ENCODE measurements at regions not wholly inside any gene's neighbourhood (a gene's known extent, or its start where the extent isn't known, plus 50 kb on each side); places are given as distances from the start of the nearest gene placed in this dataset.

- FAIRE-seq = no peak
- Histone ChIP-seq H3K9me3 (ENCODE audit: control insufficient read depth, low read depth, low read length) (no peaks in the 10 kb centered on the region), H4K20me1 (ENCODE audit: control insufficient read depth, extremely low read depth, insufficient read depth, low read length) (no peaks in the 10 kb centered on the region), H3K9ac (ENCODE audit: control insufficient read depth, extremely low read depth, insufficient read depth, low read length) (no peak overlapping the region), H3K36me3 (ENCODE audit: control insufficient read depth in 2 of 2, extremely low read depth in 1 of 2, insufficient read depth in 2 of 2, low read length in 2 of 2) (no peaks in the 10 kb centered on the region), H3K79me2 (ENCODE audit: control insufficient read depth, insufficient read depth, low read length) (no peaks in the 10 kb centered on the region), H2AFZ (ENCODE audit: control insufficient read depth, low read length) (no peak overlapping the region), H3K9me1 (ENCODE audit: control insufficient read depth, extremely low read depth, insufficient read depth, low read length) (no peaks in the 10 kb centered on the region), H3K27ac (ENCODE audit: control insufficient read depth, insufficient read depth, low read length) (no peak overlapping the region), H3K4me1 (ENCODE audit: control insufficient read depth, extremely low read depth, insufficient read depth, low read length) (no peaks in the 10 kb centered on the region), H3K27me3 (ENCODE audit: control insufficient read depth, extremely low read depth, insufficient read depth, low read length) (no peaks in the 10 kb centered on the region), H3K4me2 (ENCODE audit: control insufficient read depth, extremely low read depth, insufficient read depth, low read depth, low read length) (no peak overlapping the region), H3K4me3 (ENCODE audit: control insufficient read depth in 2 of 3, extremely low read depth in 1 of 3, insufficient read depth in 2 of 3, low read depth in 1 of 3, low read length in 3 of 3) (no peak overlapping the region)
- no peak for DNase-seq (ENCODE audit: low read depth, low spot score)
- no peak for TF ChIP-seq CTCF (optimal IDR thresholded peaks at IDR 0.05 in 1 of 3, IDR thresholded peaks at IDR 0.05 in 1 of 3, conservative IDR thresholded peaks at IDR 0.05 in 1 of 3; ENCODE audit: extremely low read depth in 1 of 3, insufficient read depth in 2 of 3, low read length in 3 of 3)
- no peak for TF ChIP-seq EZH2 (IDR thresholded peaks at IDR 0.05; ENCODE audit: low read length)
- dilution Hi-C loops (cut with MboI; ENCODE audit: extremely low pct_ligation_motif_present, low sequenced_read_pairs) = no loop called here
Measured at GRCh38 chr14:62470935-62471334, 574.3 kb downstream of the KCNH5 start.

- Histone ChIP-seq H3K36me3 (ENCODE audit: control insufficient read depth in 2 of 2, extremely low read depth in 1 of 2, insufficient read depth in 2 of 2, low read length in 2 of 2) (no peaks in the 10 kb centered on the region), H3K9me1 (ENCODE audit: control insufficient read depth, extremely low read depth, insufficient read depth, low read length) (no peaks in the 10 kb centered on the region), H3K9me3 (ENCODE audit: control insufficient read depth, low read depth, low read length) (no peaks in the 10 kb centered on the region), H3K79me2 (ENCODE audit: control insufficient read depth, insufficient read depth, low read length) (no peaks in the 10 kb centered on the region), H4K20me1 (ENCODE audit: control insufficient read depth, extremely low read depth, insufficient read depth, low read length) (no peaks in the 10 kb centered on the region), H3K4me3 (ENCODE audit: control insufficient read depth in 2 of 3, extremely low read depth in 1 of 3, insufficient read depth in 2 of 3, low read depth in 1 of 3, low read length in 3 of 3) (no peak overlapping the region), H2AFZ (ENCODE audit: control insufficient read depth, low read length) (no peak overlapping the region), H3K27me3 (ENCODE audit: control insufficient read depth, extremely low read depth, insufficient read depth, low read length) (no peaks in the 10 kb centered on the region), H3K4me1 (ENCODE audit: control insufficient read depth, extremely low read depth, insufficient read depth, low read length) (no peaks in the 10 kb centered on the region), H3K4me2 (ENCODE audit: control insufficient read depth, extremely low read depth, insufficient read depth, low read depth, low read length) (no peak overlapping the region), H3K9ac (ENCODE audit: control insufficient read depth, extremely low read depth, insufficient read depth, low read length) (no peak overlapping the region), H3K27ac (ENCODE audit: control insufficient read depth, insufficient read depth, low read length) (no peak overlapping the region)
- DNase-seq (ENCODE audit: low read depth, low spot score) (no peak), FAIRE-seq (no peak)
- TF ChIP-seq EZH2 (IDR thresholded peaks at IDR 0.05; ENCODE audit: low read length) (no peak), CTCF (optimal IDR thresholded peaks at IDR 0.05 in 1 of 3, IDR thresholded peaks at IDR 0.05 in 1 of 3, conservative IDR thresholded peaks at IDR 0.05 in 1 of 3; ENCODE audit: extremely low read depth in 1 of 3, insufficient read depth in 2 of 3, low read length in 3 of 3) (no peak)
- dilution Hi-C loops (cut with MboI; ENCODE audit: extremely low pct_ligation_motif_present, low sequenced_read_pairs) = no loop called here
Measured at GRCh38 chr14:62491146-62491545, 554.1 kb downstream of the KCNH5 start.

Data from keratinocyte (primary cell).